CD14-positive monocyte (primary cell): ENCODE measurements at regions not wholly inside any gene's neighbourhood (a gene's known extent, or its start where the extent isn't known, plus 50 kb on each side); places are given as distances from the start of the nearest gene placed in this dataset.

Experiments
- DNase-seq, 3 donors: peaks; one replicate each; pipeline ENCODE4 v3.0.0-alpha.2; 2011 to 2022
- H2AFZ ChIP-seq: 2 replicates; pipeline ENCODE4 v1.6.0; 2012; ENCODE audit warnings: mild to moderate bottlenecking, low read depth, low read length, inconsistent platforms; ENCODE audit not compliant: insufficient read depth, poor library complexity, severe bottlenecking
- H3K27ac ChIP-seq, 2 donors: 1 replicate in 1 of 2; 2 replicates in 1 of 2; pipeline ENCODE4 v1.5.1; 2012 to 2013; ENCODE audit warnings: low read length in 2 of 2, control low read depth in 1 of 2, inconsistent platforms in 1 of 2, low read depth in 1 of 2, mild to moderate bottlenecking in 1 of 2
- H3K27me3 ChIP-seq, 2 donors: one replicate each; pipeline versions ENCODE4 v1.6.0 to v1.6.1; 2011 to 2013; ENCODE audit warnings: low read length in 2 of 2; ENCODE audit not compliant: control insufficient read depth in 2 of 2, insufficient read depth in 2 of 2
- H3K36me3 ChIP-seq, 2 donors: replicated peaks in 1 of 2; 1 replicate in 1 of 2; 2 replicates in 1 of 2; pipeline versions ENCODE4 v1.5.1 to v1.6.1; 2012 to 2013; ENCODE audit warnings: low read length in 2 of 2, control low read depth in 1 of 2, inconsistent platforms in 1 of 2, mild to moderate bottlenecking in 1 of 2; ENCODE audit not compliant: insufficient read depth in 2 of 2, control insufficient read depth in 1 of 2
- H3K4me1 ChIP-seq, 2 donors: 1 replicate in 1 of 2; 2 replicates in 1 of 2; pipeline versions ENCODE4 v1.5.1 to v1.6.1; 2012 to 2013; ENCODE audit warnings: low read length in 2 of 2, control low read depth in 1 of 2, inconsistent platforms in 1 of 2, mild to moderate bottlenecking in 1 of 2, moderate library complexity in 1 of 2; ENCODE audit not compliant: insufficient read depth in 2 of 2, control insufficient read depth in 1 of 2
- H3K4me2 ChIP-seq: replicated peaks from 2 replicates; pipeline ENCODE3; 2012; ENCODE audit warnings: low read length, moderate library complexity, mild to moderate bottlenecking; ENCODE audit not compliant: poor library complexity, severe bottlenecking; ENCODE audit errors: extremely low read depth
- H3K4me3 ChIP-seq, 3 experiments: fragments of 200-600 bp in 1 of 3; sonication (generic) in 1 of 3; replicated peaks in 1 of 3; 1 replicate in 2 of 3; 2 replicates in 1 of 3; pipeline ENCODE4 v1.5.1; 2011 to 2013; ENCODE audit warnings: low read length in 3 of 3, mild to moderate bottlenecking in 3 of 3, control low read depth in 2 of 3, low read depth in 2 of 3, inconsistent platforms in 1 of 3, moderate library complexity in 1 of 3
- H3K79me2 ChIP-seq: 2 replicates; pipeline ENCODE4 v1.6.0; 2012; ENCODE audit warnings: mild to moderate bottlenecking, control low read depth, inconsistent platforms, low read length, moderate library complexity; ENCODE audit not compliant: insufficient read depth
- H3K9ac ChIP-seq: 2 replicates; pipeline ENCODE4 v1.6.0; 2017; ENCODE audit warnings: low read length, mild to moderate bottlenecking; ENCODE audit not compliant: insufficient read depth, poor library complexity, severe bottlenecking
- H3K9me3 ChIP-seq, 2 donors: replicated peaks in 1 of 2; 1 replicate in 1 of 2; 2 replicates in 1 of 2; pipeline versions ENCODE4 v1.5.1 to v1.6.1; 2012 to 2013; ENCODE audit warnings: low read length in 2 of 2, control low read depth in 1 of 2; ENCODE audit not compliant: control insufficient read depth in 1 of 2, insufficient read depth in 1 of 2
- H4K20me1 ChIP-seq: 2 replicates; pipeline ENCODE4 v1.6.0; 2012; ENCODE audit warnings: mild to moderate bottlenecking, low read length, control low read depth, moderate library complexity; ENCODE audit not compliant: insufficient read depth
- H3K27ac Mint-ChIP-seq, 7 donors: one replicate each; pipeline ENCODE4 v1.8.0; 2020; ENCODE audit warnings: mild to moderate bottlenecking in 7 of 7, mixed read lengths in 7 of 7, moderate library complexity in 6 of 7, inconsistent platforms in 2 of 7
- H3K27me3 Mint-ChIP-seq, 3 donors: one replicate each; pipeline ENCODE4 v1.8.0; 2021 to 2022; ENCODE audit warnings: low read depth in 3 of 3, mild to moderate bottlenecking in 3 of 3, mixed read lengths in 3 of 3, moderate library complexity in 3 of 3, inconsistent platforms in 1 of 3
- H3K36me3 Mint-ChIP-seq, 2 donors: one replicate each; pipeline ENCODE4 v1.8.0; 2020; ENCODE audit warnings: mixed read lengths in 2 of 2, inconsistent platforms in 1 of 2, mild to moderate bottlenecking in 1 of 2
- H3K4me1 Mint-ChIP-seq: one replicate; pipeline ENCODE4 v1.8.0; 2020; ENCODE audit warnings: mild to moderate bottlenecking, mixed read lengths
- H3K4me3 Mint-ChIP-seq, 2 donors: one replicate each; pipeline ENCODE4 v1.8.0; 2020; ENCODE audit warnings: mild to moderate bottlenecking in 2 of 2, mixed read lengths in 2 of 2, moderate library complexity in 1 of 2
- H3K9me3 Mint-ChIP-seq, 7 donors: one replicate each; pipeline ENCODE4 v1.8.0; 2020 to 2022; ENCODE audit warnings: mixed read lengths in 7 of 7, mild to moderate bottlenecking in 6 of 7, moderate library complexity in 6 of 7, inconsistent platforms in 2 of 7
- WGBS: methylation state at CpG from one replicate; pipeline ENCODE4 v1.1.5; 2013; ENCODE audit warnings: missing lambda C conversion rate; ENCODE audit not compliant: insufficient coverage; 5-methylcytosine and 5-hydroxymethylcytosine counted together
- intact Hi-C, 2 donors: fragments of 100-400 bp; cut with micrococcal nuclease; formaldehyde crosslinking; loops; one replicate each; pipeline versions ENCODE4 v1.15.0 to v1.15.1; 2023
- TF ChIP-seq, protein P1 (sequence below): fragments of 200-600 bp; IDR thresholded peaks from one replicate; pipeline ENCODE4 v1.8.0; 2022; ENCODE audit warnings: antibody characterized with exemption, mild to moderate bottlenecking

DNA sequence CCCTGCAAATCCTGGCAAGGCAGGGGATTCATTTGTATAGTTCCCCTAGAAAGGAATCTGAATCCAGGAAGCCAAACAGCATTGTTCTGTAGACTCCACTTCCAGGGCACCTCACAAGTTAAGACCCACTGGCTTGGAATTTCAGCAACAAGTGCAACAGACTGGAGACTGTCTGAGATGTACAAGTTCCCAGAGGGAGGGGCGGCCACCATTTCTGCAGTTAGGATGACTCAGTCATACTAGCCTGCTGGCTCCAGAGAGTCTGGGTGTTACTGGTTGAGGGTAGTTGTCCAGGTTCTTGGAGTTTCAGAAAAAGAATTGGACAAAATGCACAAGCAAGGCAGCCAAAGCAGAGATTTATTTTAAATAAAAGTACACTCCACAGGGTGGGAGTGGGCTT is 384.2 kb downstream of the DSC3 start:
- H3K4me2 ChIP-seq = no peak overlapping the region
- no peaks in the 10 kb centered on the region for H3K79me2 ChIP-seq
- WGBS = no CpG with 5 or more reads among the region's 1 CpG
- Mint-ChIP-seq H3K4me3 (no peak overlapping the region), H3K27me3 (no peaks in the 10 kb centered on the region), H3K9me3 (peaks cover 0 to 8% (median 3%) of the 10 kb centered on the region in 7 donors), H3K4me1 (no peaks in the 10 kb centered on the region), H3K27ac (no peak overlapping the region), H3K36me3 (no peaks in the 10 kb centered on the region)
- intact Hi-C loops = no loop called here
- H3K27ac ChIP-seq = no peak overlapping the region
- H4K20me1 ChIP-seq = no peaks in the 10 kb centered on the region
- no peaks in the 10 kb centered on the region for H3K27me3 ChIP-seq
- TF ChIP-seq, protein P1, sequence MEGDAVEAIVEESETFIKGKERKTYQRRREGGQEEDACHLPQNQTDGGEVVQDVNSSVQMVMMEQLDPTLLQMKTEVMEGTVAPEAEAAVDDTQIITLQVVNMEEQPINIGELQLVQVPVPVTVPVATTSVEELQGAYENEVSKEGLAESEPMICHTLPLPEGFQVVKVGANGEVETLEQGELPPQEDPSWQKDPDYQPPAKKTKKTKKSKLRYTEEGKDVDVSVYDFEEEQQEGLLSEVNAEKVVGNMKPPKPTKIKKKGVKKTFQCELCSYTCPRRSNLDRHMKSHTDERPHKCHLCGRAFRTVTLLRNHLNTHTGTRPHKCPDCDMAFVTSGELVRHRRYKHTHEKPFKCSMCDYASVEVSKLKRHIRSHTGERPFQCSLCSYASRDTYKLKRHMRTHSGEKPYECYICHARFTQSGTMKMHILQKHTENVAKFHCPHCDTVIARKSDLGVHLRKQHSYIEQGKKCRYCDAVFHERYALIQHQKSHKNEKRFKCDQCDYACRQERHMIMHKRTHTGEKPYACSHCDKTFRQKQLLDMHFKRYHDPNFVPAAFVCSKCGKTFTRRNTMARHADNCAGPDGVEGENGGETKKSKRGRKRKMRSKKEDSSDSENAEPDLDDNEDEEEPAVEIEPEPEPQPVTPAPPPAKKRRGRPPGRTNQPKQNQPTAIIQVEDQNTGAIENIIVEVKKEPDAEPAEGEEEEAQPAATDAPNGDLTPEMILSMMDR = no peak
- no peaks in the 10 kb centered on the region for H3K4me1 ChIP-seq
- no peak overlapping the region for H3K4me3 ChIP-seq
- no peak overlapping the region for H3K9ac ChIP-seq
- no peak for DNase-seq
- H2AFZ ChIP-seq = no peak overlapping the region
- H3K9me3 ChIP-seq = peaks cover 14 to 16% of the 10 kb centered on the region in 2 donors
- no peaks in the 10 kb centered on the region for H3K36me3 ChIP-seq

DNA sequence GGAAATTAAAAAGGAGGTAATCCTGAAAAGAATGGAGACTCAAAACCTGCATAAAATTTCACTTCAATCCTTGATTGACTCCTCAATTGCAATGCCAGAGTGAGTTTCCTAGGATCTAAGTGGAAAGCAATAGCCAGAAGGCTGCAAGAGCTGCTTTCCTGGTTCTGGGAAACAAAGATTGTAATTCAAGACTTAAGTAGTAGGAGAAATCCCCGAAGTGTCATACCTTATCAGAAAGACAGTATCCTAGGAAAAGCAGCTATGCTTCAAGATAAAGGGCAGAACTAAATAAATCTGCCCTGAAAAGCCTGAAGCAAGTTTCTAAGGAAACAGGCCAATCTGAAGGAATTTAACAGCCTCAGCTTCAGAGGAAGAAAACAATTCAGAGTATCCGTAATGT is 390.2 kb downstream of the DSC3 start:
- no peak overlapping the region for H3K4me3 ChIP-seq
- no peaks in the 10 kb centered on the region for H3K4me1 ChIP-seq
- no peak for DNase-seq
- H3K36me3 ChIP-seq = no peaks in the 10 kb centered on the region
- no peak overlapping the region for H3K4me2 ChIP-seq
- no peaks in the 10 kb centered on the region for H3K79me2 ChIP-seq
- no peaks in the 10 kb centered on the region for H3K9me3 ChIP-seq
- no peak overlapping the region for H3K27ac ChIP-seq
- H4K20me1 ChIP-seq = no peaks in the 10 kb centered on the region
- intact Hi-C loops = no loop called here
- no peak overlapping the region for H2AFZ ChIP-seq
- H3K9ac ChIP-seq = no peak overlapping the region
- no peak overlapping the region for H3K27ac Mint-ChIP-seq
- peaks cover 0 to 1% (median 0%) of the 10 kb centered on the region in 7 donors for H3K9me3 Mint-ChIP-seq
- WGBS = no CpG with 5 or more reads among the region's 2 CpGs
- no peaks in the 10 kb centered on the region for H3K4me1 Mint-ChIP-seq
- TF ChIP-seq, protein P1 = no peak
- H3K27me3 Mint-ChIP-seq = no peaks in the 10 kb centered on the region
- no peaks in the 10 kb centered on the region for H3K27me3 ChIP-seq
- no peak overlapping the region for H3K4me3 Mint-ChIP-seq
- no peaks in the 10 kb centered on the region for H3K36me3 Mint-ChIP-seq
